ENCODE measurements at regions not wholly inside any gene's neighbourhood (a gene's known extent, or its start where the extent isn't known, plus 50 kb on each side); places are given as distances from the start of the nearest gene placed in this dataset.

DNA sequence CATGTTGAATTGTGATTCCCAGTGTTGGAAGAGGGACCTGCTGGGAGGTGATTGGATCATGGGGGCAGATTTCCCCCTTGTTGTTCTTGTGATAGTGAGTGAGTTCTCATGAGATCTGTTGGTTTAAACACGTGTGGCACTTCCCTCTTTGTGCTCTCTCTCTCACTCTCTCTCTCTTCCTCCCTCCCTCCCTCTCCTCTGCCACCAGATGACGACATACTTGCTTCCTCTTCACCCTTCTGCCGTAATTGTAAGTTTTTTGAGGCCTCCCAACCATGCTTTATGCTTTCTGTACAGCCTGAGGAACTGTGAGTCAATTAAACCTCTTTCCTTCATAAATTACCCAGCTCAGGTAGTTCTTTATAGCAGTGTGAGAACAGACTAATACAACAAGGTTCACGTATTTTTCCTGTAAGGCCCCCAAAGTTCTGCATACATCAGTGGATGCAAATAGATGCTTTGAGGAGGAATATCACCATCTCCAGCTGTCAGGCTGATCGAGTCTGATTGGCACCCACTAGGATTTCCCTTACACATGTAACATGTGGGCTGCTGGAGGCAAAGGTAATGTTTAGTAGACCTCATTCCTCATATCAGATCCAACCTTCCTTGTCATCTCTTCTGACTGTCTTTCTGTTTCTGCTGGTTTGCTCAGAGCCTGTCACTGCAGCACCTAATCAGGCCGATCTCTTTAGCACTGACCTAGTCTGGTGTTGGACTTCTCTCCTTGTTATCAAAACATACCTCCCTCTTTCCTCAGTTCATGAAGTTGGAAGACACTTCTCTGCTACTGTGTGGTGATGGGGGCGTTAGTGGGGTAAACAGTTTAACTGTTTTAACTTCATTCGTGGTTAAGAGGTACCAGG lies 54.3 kb upstream of the BACH2 start:
- TF ChIP-seq FOSL2 (IDR thresholded peaks at IDR 0.05; ENCODE audit: borderline replicate concordance, low read depth) (no peak), FOXM1 (IDR thresholded peaks at IDR 0.05; ENCODE audit: low read depth) (no peak), ELF1 (IDR thresholded peaks at IDR 0.05) (no peak), MEF2A (IDR thresholded peaks at IDR 0.05; ENCODE audit: borderline replicate concordance, low read depth) (no peak), TAF1 (IDR thresholded peaks at IDR 0.05; ENCODE audit: borderline replicate concordance, low read depth, low read length) (no peak), RFX5 (IDR thresholded peaks at IDR 0.05; ENCODE audit: low read length) (no peak), GABPA (IDR thresholded peaks at IDR 0.05; ENCODE audit: low read depth) (no peak), EZH2phosphoT487 (IDR thresholded peaks at IDR 0.05; ENCODE audit: borderline replicate concordance, low read depth) (no peak), RAD21 (IDR thresholded peaks at IDR 0.05; ENCODE audit: low read length) (no peak)
- TF ChIP-seq, protein P1, sequence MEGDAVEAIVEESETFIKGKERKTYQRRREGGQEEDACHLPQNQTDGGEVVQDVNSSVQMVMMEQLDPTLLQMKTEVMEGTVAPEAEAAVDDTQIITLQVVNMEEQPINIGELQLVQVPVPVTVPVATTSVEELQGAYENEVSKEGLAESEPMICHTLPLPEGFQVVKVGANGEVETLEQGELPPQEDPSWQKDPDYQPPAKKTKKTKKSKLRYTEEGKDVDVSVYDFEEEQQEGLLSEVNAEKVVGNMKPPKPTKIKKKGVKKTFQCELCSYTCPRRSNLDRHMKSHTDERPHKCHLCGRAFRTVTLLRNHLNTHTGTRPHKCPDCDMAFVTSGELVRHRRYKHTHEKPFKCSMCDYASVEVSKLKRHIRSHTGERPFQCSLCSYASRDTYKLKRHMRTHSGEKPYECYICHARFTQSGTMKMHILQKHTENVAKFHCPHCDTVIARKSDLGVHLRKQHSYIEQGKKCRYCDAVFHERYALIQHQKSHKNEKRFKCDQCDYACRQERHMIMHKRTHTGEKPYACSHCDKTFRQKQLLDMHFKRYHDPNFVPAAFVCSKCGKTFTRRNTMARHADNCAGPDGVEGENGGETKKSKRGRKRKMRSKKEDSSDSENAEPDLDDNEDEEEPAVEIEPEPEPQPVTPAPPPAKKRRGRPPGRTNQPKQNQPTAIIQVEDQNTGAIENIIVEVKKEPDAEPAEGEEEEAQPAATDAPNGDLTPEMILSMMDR (IDR thresholded peaks at IDR 0.05): no peak
- TF ChIP-seq, protein P2, sequence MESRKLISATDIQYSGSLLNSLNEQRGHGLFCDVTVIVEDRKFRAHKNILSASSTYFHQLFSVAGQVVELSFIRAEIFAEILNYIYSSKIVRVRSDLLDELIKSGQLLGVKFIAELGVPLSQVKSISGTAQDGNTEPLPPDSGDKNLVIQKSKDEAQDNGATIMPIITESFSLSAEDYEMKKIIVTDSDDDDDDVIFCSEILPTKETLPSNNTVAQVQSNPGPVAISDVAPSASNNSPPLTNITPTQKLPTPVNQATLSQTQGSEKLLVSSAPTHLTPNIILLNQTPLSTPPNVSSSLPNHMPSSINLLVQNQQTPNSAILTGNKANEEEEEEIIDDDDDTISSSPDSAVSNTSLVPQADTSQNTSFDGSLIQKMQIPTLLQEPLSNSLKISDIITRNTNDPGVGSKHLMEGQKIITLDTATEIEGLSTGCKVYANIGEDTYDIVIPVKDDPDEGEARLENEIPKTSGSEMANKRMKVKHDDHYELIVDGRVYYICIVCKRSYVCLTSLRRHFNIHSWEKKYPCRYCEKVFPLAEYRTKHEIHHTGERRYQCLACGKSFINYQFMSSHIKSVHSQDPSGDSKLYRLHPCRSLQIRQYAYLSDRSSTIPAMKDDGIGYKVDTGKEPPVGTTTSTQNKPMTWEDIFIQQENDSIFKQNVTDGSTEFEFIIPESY (IDR thresholded peaks at IDR 0.05; ENCODE audit: borderline replicate concordance, low read depth): no peak
- TF ChIP-seq, protein P3, sequence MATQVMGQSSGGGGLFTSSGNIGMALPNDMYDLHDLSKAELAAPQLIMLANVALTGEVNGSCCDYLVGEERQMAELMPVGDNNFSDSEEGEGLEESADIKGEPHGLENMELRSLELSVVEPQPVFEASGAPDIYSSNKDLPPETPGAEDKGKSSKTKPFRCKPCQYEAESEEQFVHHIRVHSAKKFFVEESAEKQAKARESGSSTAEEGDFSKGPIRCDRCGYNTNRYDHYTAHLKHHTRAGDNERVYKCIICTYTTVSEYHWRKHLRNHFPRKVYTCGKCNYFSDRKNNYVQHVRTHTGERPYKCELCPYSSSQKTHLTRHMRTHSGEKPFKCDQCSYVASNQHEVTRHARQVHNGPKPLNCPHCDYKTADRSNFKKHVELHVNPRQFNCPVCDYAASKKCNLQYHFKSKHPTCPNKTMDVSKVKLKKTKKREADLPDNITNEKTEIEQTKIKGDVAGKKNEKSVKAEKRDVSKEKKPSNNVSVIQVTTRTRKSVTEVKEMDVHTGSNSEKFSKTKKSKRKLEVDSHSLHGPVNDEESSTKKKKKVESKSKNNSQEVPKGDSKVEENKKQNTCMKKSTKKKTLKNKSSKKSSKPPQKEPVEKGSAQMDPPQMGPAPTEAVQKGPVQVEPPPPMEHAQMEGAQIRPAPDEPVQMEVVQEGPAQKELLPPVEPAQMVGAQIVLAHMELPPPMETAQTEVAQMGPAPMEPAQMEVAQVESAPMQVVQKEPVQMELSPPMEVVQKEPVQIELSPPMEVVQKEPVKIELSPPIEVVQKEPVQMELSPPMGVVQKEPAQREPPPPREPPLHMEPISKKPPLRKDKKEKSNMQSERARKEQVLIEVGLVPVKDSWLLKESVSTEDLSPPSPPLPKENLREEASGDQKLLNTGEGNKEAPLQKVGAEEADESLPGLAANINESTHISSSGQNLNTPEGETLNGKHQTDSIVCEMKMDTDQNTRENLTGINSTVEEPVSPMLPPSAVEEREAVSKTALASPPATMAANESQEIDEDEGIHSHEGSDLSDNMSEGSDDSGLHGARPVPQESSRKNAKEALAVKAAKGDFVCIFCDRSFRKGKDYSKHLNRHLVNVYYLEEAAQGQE (IDR thresholded peaks at IDR 0.05; ENCODE audit: low read depth, low read length): no peak
